ENCODE measurements at regions not wholly inside any gene's neighbourhood (a gene's known extent, or its start where the extent isn't known, plus 50 kb on each side); places are given as distances from the start of the nearest gene placed in this dataset.

DNA sequence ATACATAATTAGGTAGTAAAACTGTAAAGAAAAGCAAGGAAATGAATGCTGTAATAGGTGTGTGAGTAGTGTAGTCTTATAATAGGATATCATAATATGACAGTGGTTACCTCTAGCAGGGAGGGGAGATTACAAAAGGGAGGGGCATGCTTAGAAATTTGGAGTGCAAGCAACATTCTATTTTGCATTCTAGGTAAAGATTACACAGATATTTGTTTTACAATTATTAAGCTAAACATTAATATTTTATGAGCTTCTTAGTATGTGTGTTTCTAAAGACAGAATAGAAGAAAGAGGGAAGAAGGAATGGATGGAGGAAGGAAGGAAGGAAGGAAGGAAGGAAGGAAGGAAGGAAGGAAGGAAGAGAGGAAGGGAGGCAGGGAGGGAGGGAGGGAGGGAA, 177.9 kb downstream of the PAX3 start:
- no peak overlapping the region for H2BK20ac ChIP-seq (ENCODE audit: low read length)
- H4K20me1 ChIP-seq (replicated peaks in 1 of 2; ENCODE audit: control insufficient read depth in 1 of 2, insufficient read depth in 2 of 2, low read length in 2 of 2): no peaks in the 10 kb centered on the region
- no peak overlapping the region for H2BK12ac ChIP-seq (ENCODE audit: low read depth, low read length)
- no peaks in the 10 kb centered on the region for H3K23me2 ChIP-seq (ENCODE audit: low read depth, low read length)
- no peak overlapping the region for H3K18ac ChIP-seq (ENCODE audit: extremely low read depth, low read length)
- no peaks in the 10 kb centered on the region for H3K79me2 ChIP-seq (ENCODE audit: control insufficient read depth in 1 of 2, insufficient read depth in 2 of 2, low read length in 2 of 2)
- H3K36me3 ChIP-seq (ENCODE audit: control insufficient read depth in 2 of 4, insufficient read depth in 4 of 4, low read length in 3 of 4): no peaks in the 10 kb centered on the region
- ChIA-PET CTCF (ENCODE audit: partially characterized antibody) (interaction anchor here (1.1 kb wide), 1 partner anchor 69 kb away, joined by 3 read pairs; no protein-coding TSS in a partner anchor), POLR2A (ENCODE audit: partially characterized antibody) (no interaction called here)
- H3K14ac ChIP-seq (ENCODE audit: insufficient read length): no peak overlapping the region
- no peaks in the 10 kb centered on the region for H3K4me1 ChIP-seq (replicated peaks in 1 of 4; ENCODE audit: control insufficient read depth in 3 of 4, insufficient read depth in 4 of 4, low read length in 3 of 4)
- H2BK120ac ChIP-seq (replicated peaks; ENCODE audit: low read depth, low read length): no peak overlapping the region
- no peak overlapping the region for H2AFZ ChIP-seq (ENCODE audit: low read length)
- no peak overlapping the region for H2AK5ac ChIP-seq (ENCODE audit: low read depth, low read length)
- FAIRE-seq: no peak
- H3K4me2 ChIP-seq (ENCODE audit: insufficient read depth in 1 of 2, low read depth in 2 of 2, low read length in 2 of 2): no peak overlapping the region
- no peak overlapping the region for H4K5ac ChIP-seq (ENCODE audit: insufficient read length, low read depth, low read length)
- H3K4ac ChIP-seq (replicated peaks; ENCODE audit: insufficient read length, low read depth, low read length): no peak overlapping the region
- H3K27ac ChIP-seq (ENCODE audit: low read depth, low read length): no peak overlapping the region
- no peak for DNase-seq (ENCODE audit: low read depth in 1 of 2, low spot score in 2 of 2)
- no peak overlapping the region for H2BK15ac ChIP-seq (ENCODE audit: low read length)
- H4K8ac ChIP-seq (ENCODE audit: extremely low read depth, insufficient read depth, low read length): no peak overlapping the region
- H3K79me1 ChIP-seq (ENCODE audit: low read depth, low read length): no peaks in the 10 kb centered on the region
- H4K91ac ChIP-seq (replicated peaks; ENCODE audit: insufficient read length, low read length): no peak overlapping the region
- no peak overlapping the region for H3K9ac ChIP-seq (replicated peaks in 1 of 4; ENCODE audit: extremely low read depth in 1 of 4, low read depth in 3 of 4, low read length in 3 of 4)
- H3K23ac ChIP-seq (ENCODE audit: insufficient read length): no peak overlapping the region
- no peaks in the 10 kb centered on the region for H3K27me3 ChIP-seq (replicated peaks in 1 of 4; ENCODE audit: control insufficient read depth in 3 of 4, extremely low read depth in 1 of 4, insufficient read depth in 3 of 4, low read length in 3 of 4)
- no peak overlapping the region for H2BK5ac ChIP-seq (ENCODE audit: low read depth, low read length)
- H3K4me3 ChIP-seq (ENCODE audit: extremely low read depth in 1 of 4, insufficient read depth in 2 of 4, low read depth in 3 of 4, low read length in 4 of 4): no peak overlapping the region
- H3K9me3 ChIP-seq (ENCODE audit: insufficient read depth in 2 of 2, low read depth in 1 of 2, low read length in 1 of 2): no peaks in the 10 kb centered on the region
- TF ChIP-seq BRCA1 (IDR thresholded peaks at IDR 0.05; ENCODE audit: low read depth, low read length) (no peak), CREB1 (IDR thresholded peaks at IDR 0.05) (no peak)
- no peak overlapping the region for H3K56ac ChIP-seq (replicated peaks; ENCODE audit: insufficient read length, low read depth, low read length)

Data from H1 (cell line).